ENCODE measurements at regions not wholly inside any gene's neighbourhood (a gene's known extent, or its start where the extent isn't known, plus 50 kb on each side); places are given as distances from the start of the nearest gene placed in this dataset.

DNA sequence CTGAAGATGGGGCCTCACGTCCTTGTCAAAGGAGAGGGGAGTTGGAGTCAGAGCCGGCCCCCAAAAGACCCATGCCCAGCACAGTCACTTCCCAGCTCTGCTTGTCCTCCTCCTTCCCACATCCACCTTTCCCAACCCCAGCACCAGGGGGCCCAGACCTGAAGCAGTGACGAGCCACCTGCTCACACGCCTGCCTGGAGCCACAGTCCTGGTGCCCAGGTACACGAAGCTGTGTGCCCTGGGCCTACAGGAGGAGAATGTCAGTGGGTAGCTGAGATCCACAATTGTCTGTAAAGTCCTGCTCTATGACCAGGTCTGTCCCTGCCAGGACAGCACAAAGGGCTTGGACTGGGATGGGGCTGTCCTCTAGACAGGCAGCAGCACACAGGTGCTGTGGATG, 126.8 kb upstream of the PZP start:
- H3K79me2 ChIP-seq (ENCODE audit: insufficient read depth, low read depth, low read length), result no peaks in the 10 kb centered on the region
- no peak overlapping the region for H2AFZ ChIP-seq (ENCODE audit: low read length)
- H3K27ac ChIP-seq (ENCODE audit: low read depth, low read length, poor library complexity, severe bottlenecking), result no peak overlapping the region
- CTCF ChIA-PET (ENCODE audit: unreplicated experiment), result no interaction called here
- H3K36me3 ChIP-seq (ENCODE audit: insufficient read depth, low read length), result peaks cover 11% of the 10 kb centered on the region
- H3K4me2 ChIP-seq (ENCODE audit: low read length), result no peak overlapping the region
- BruUV-seq (replicated peaks), result no TSS peak
- H3K9me2 ChIP-seq (ENCODE audit: insufficient read depth, low read length), result no peaks in the 10 kb centered on the region
- no peak overlapping the region for H3K4me3 ChIP-seq (ENCODE audit: low read depth, low read length, poor library complexity, severe bottlenecking)
- intact Hi-C loops (cut with micrococcal nuclease; ENCODE audit: unreplicated experiment), result loop anchor here (5.0 kb wide), 2 partner anchors 372 to 412 kb away; no protein-coding TSS in a partner anchor
- no peak for DNase-seq (ENCODE audit: low spot score)
- POLR2A ChIA-PET, result no interaction called here
- H3K4me1 ChIP-seq (ENCODE audit: insufficient read depth, low read length, poor library complexity, severe bottlenecking), result no peaks in the 10 kb centered on the region
- H3K9me3 ChIP-seq (ENCODE audit: low read length), result no peaks in the 10 kb centered on the region
- no peak for TF ChIP-seq EZH2phosphoT487 (IDR thresholded peaks at IDR 0.05; ENCODE audit: borderline replicate concordance, low read depth, low read length)
- TF ChIP-seq, protein P1, sequence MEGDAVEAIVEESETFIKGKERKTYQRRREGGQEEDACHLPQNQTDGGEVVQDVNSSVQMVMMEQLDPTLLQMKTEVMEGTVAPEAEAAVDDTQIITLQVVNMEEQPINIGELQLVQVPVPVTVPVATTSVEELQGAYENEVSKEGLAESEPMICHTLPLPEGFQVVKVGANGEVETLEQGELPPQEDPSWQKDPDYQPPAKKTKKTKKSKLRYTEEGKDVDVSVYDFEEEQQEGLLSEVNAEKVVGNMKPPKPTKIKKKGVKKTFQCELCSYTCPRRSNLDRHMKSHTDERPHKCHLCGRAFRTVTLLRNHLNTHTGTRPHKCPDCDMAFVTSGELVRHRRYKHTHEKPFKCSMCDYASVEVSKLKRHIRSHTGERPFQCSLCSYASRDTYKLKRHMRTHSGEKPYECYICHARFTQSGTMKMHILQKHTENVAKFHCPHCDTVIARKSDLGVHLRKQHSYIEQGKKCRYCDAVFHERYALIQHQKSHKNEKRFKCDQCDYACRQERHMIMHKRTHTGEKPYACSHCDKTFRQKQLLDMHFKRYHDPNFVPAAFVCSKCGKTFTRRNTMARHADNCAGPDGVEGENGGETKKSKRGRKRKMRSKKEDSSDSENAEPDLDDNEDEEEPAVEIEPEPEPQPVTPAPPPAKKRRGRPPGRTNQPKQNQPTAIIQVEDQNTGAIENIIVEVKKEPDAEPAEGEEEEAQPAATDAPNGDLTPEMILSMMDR (conservative IDR thresholded peaks at IDR 0.05; ENCODE audit: low read length), result no peak
- H4K20me1 ChIP-seq (ENCODE audit: insufficient read depth, low read length), result no peaks in the 10 kb centered on the region

DNA sequence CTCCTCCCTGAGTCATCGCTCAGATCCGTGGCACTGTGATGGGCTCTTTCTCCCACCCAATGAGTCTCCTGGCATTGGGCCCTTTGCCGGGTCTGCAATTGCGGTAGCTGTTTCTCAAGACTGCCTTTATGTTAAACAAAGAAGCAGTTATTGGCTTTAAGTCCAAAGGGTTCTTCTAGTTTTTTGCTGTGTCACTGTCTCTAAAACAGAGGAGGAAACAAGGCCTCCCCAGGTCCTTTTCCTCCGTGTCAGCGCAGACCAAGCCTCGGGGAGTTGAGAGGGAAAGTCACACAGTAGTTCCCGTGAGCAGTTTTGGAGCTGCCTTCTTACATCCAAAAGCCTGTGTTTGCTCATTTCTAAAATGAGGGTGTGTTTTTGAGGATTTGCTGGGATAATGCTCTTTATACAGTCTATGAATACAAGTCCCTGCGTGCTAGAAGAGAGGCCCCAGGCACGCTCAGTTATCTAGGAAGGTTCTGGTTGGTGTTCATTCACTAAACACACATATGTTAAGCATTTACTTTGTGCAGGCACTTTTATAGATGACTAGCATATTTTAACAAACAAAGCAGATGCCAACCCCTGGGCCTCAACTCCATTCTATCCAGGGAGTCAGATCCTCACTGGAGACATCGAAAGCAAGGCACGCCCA, 126.0 kb upstream of the PZP start:
- H3K4me2 ChIP-seq (ENCODE audit: low read length), result no peak overlapping the region
- BruUV-seq (replicated peaks), result no TSS peak

More for the DNA sequence above, 126.0 kb upstream of the PZP start:
- Histone ChIP-seq H4K20me1 (ENCODE audit: insufficient read depth, low read length) (no peaks in the 10 kb centered on the region), H3K9me2 (ENCODE audit: insufficient read depth, low read length) (no peaks in the 10 kb centered on the region), H2AFZ (ENCODE audit: low read length) (no peak overlapping the region), H3K9me3 (ENCODE audit: low read length) (no peaks in the 10 kb centered on the region), H3K79me2 (ENCODE audit: insufficient read depth, low read depth, low read length) (no peaks in the 10 kb centered on the region), H3K4me1 (ENCODE audit: insufficient read depth, low read length, poor library complexity, severe bottlenecking) (no peaks in the 10 kb centered on the region), H3K27ac (ENCODE audit: low read depth, low read length, poor library complexity, severe bottlenecking) (no peak overlapping the region), H3K36me3 (ENCODE audit: insufficient read depth, low read length) (peaks cover 11% of the 10 kb centered on the region), H3K4me3 (ENCODE audit: low read depth, low read length, poor library complexity, severe bottlenecking) (no peak overlapping the region)
- intact Hi-C loops (cut with micrococcal nuclease; ENCODE audit: unreplicated experiment), result loop anchor here (5.0 kb wide), 2 partner anchors 373 to 413 kb away; no protein-coding TSS in a partner anchor
- ChIA-PET CTCF (ENCODE audit: unreplicated experiment) (no interaction called here), POLR2A (no interaction called here)
- TF ChIP-seq, protein P1 (conservative IDR thresholded peaks at IDR 0.05; ENCODE audit: low read length), result no peak
- TF ChIP-seq EZH2phosphoT487 (IDR thresholded peaks at IDR 0.05; ENCODE audit: borderline replicate concordance, low read depth, low read length), result no peak
- no peak for DNase-seq (ENCODE audit: low spot score)
